ENCODE measurements at regions not wholly inside any gene's neighbourhood (a gene's known extent, or its start where the extent isn't known, plus 50 kb on each side); places are given as distances from the start of the nearest gene placed in this dataset.

DNA sequence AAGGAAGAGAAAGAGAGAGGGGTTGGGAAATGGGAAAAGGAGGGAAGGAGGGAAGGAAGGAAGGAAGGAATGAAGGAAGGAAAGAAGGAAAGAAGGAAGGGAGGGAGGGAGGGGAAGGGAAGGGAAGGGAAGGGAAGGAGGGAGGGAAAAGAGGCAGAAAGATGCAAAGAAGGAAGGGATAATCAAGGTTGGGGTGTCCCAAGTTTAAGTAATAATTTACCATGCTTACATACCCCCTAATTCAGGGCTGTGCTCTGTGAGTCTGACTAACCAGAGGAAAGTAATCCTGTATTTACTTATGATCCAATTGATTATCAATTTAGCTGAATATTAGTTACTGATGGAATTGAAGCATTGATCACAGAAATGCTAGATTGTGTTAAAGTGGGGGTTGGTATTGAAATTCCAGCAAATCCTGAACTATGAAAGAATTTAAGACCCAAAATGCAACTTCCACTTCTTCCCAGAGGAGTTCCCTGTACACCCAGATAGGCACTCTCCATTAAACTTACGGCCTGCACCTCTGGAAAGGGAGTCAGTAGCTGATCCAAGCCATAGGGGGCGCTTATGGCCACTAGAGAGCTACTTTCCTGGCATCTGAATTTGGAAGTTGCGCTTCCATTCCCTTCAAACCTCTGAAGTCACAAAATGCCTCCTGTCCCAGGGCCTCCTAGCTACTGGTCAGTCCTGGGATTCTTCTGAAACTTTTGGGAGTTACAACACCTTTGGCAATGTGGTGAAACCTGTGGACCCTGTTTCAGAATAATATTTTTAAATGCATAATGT is 162.7 kb upstream of the PWP1 start:
- TF ChIP-seq EZH2 (IDR thresholded peaks at IDR 0.05; ENCODE audit: low read length, unreplicated experiment): no peak
- TF ChIP-seq, protein P1, sequence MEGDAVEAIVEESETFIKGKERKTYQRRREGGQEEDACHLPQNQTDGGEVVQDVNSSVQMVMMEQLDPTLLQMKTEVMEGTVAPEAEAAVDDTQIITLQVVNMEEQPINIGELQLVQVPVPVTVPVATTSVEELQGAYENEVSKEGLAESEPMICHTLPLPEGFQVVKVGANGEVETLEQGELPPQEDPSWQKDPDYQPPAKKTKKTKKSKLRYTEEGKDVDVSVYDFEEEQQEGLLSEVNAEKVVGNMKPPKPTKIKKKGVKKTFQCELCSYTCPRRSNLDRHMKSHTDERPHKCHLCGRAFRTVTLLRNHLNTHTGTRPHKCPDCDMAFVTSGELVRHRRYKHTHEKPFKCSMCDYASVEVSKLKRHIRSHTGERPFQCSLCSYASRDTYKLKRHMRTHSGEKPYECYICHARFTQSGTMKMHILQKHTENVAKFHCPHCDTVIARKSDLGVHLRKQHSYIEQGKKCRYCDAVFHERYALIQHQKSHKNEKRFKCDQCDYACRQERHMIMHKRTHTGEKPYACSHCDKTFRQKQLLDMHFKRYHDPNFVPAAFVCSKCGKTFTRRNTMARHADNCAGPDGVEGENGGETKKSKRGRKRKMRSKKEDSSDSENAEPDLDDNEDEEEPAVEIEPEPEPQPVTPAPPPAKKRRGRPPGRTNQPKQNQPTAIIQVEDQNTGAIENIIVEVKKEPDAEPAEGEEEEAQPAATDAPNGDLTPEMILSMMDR (conservative IDR thresholded peaks at IDR 0.05; ENCODE audit: low read depth, low read length): peak; percentile 39; the same call in 1 of the 2 replicates

Data from PC-3 (cell line).